VCaP (cell line): ENCODE measurements at regions not wholly inside any gene's neighbourhood (a gene's known extent, or its start where the extent isn't known, plus 50 kb on each side); places are given as distances from the start of the nearest gene placed in this dataset.
A peak's percentile ranks its signal among the peaks of the same experiment; 100 is the strongest.

Experiments used
- H3K27ac ChIP-seq: fragments of 450-650 bp; 2 replicates; pipeline ENCODE4 v1.5.1; 2017
- CTCF ChIP-seq: fragments of 450-650 bp; conservative IDR thresholded peaks from 2 replicates; pipeline ENCODE4 v1.5.1; 2017; ENCODE audit warnings: mild to moderate bottlenecking, moderate library complexity

- TF ChIP-seq CTCF = no peak
- H3K27ac ChIP-seq = no peak overlapping the region
Measured at GRCh38 chr17:70668938-70669778, 499.8 kb downstream of the KCNJ2 start.

GRCh38 chr17:70674061-70674460 lies 504.7 kb downstream of the KCNJ2 start:
- no peak for TF ChIP-seq CTCF
- H3K27ac ChIP-seq = no peak overlapping the region

- no peak for TF ChIP-seq CTCF
- no peak overlapping the region for H3K27ac ChIP-seq
Measured at GRCh38 chr17:70675070-70675590, 505.8 kb downstream of the KCNJ2 start.

GRCh38 chr17:70677783-70678647 lies 508.7 kb downstream of the KCNJ2 start:
- no peak overlapping the region for H3K27ac ChIP-seq
- no peak for TF ChIP-seq CTCF

GRCh38 chr17:70678889-70679288 lies 509.6 kb downstream of the KCNJ2 start:
- no peak overlapping the region for H3K27ac ChIP-seq
- TF ChIP-seq CTCF = no peak

GRCh38 chr17:70683936-70684335 lies 514.6 kb downstream of the KCNJ2 start:
- no peak overlapping the region for H3K27ac ChIP-seq
- no peak for TF ChIP-seq CTCF

- peak overlapping the region; percentile 20; the same call in 1 of the 2 replicates for H3K27ac ChIP-seq
- no peak for TF ChIP-seq CTCF
Measured at GRCh38 chr17:70687421-70687820, 518.1 kb downstream of the KCNJ2 start.
